ENCODE measurements at regions not wholly inside any gene's neighbourhood (a gene's known extent, or its start where the extent isn't known, plus 50 kb on each side); places are given as distances from the start of the nearest gene placed in this dataset.

DNA sequence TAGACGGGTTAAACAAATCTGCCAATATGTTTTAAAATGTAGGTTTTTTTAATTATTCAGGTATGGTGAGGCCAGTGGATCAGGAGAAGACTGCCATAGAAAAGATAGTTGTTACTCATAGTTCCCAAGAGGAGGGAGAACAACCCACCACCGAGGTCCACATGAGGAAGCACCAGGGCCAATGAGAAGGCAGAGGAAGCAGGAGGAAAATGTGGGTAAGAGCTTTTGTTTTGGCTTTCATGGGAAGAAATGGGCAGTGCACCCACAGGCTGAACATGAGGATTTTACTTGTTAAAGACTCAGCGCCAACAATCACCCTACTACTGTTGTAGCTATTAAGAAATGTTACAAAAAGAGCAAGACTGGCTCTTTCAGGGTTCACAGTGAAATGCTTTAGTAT is 191.8 kb upstream of the HNMT start:
- H3K9ac ChIP-seq (ENCODE audit: low read depth, low read length, poor library complexity, severe bottlenecking) = no peak overlapping the region
- H3K4me2 ChIP-seq (ENCODE audit: low read depth, low read length, poor library complexity, severe bottlenecking) = no peak overlapping the region
- no peaks in the 10 kb centered on the region for H3K79me2 ChIP-seq (ENCODE audit: insufficient read depth, low read length)
- H3K9me3 ChIP-seq (ENCODE audit: insufficient read depth, low read depth, low read length) = no peaks in the 10 kb centered on the region
- no peaks in the 10 kb centered on the region for H4K20me1 ChIP-seq (ENCODE audit: insufficient read depth, low read length, poor library complexity, severe bottlenecking)
- H3K4me3 ChIP-seq (ENCODE audit: low read length, poor library complexity, severe bottlenecking) = no peak overlapping the region
- H2AFZ ChIP-seq (ENCODE audit: low read length) = no peak overlapping the region
- TF ChIP-seq EZH2phosphoT487 (IDR thresholded peaks at IDR 0.05; ENCODE audit: borderline replicate concordance) = no peak
- TF ChIP-seq, protein P1, sequence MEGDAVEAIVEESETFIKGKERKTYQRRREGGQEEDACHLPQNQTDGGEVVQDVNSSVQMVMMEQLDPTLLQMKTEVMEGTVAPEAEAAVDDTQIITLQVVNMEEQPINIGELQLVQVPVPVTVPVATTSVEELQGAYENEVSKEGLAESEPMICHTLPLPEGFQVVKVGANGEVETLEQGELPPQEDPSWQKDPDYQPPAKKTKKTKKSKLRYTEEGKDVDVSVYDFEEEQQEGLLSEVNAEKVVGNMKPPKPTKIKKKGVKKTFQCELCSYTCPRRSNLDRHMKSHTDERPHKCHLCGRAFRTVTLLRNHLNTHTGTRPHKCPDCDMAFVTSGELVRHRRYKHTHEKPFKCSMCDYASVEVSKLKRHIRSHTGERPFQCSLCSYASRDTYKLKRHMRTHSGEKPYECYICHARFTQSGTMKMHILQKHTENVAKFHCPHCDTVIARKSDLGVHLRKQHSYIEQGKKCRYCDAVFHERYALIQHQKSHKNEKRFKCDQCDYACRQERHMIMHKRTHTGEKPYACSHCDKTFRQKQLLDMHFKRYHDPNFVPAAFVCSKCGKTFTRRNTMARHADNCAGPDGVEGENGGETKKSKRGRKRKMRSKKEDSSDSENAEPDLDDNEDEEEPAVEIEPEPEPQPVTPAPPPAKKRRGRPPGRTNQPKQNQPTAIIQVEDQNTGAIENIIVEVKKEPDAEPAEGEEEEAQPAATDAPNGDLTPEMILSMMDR (conservative IDR thresholded peaks at IDR 0.05; ENCODE audit: low read length) = no peak
- no peaks in the 10 kb centered on the region for H3F3A ChIP-seq (ENCODE audit: low read depth)
- H3K4me1 ChIP-seq (ENCODE audit: insufficient read depth, low read length, poor library complexity, severe bottlenecking) = no peaks in the 10 kb centered on the region
- H3K9me2 ChIP-seq (replicated peaks; ENCODE audit: low read depth, low read length) = no peaks in the 10 kb centered on the region
- no peaks in the 10 kb centered on the region for H3K27me3 ChIP-seq (ENCODE audit: insufficient read depth, low read length, poor library complexity, severe bottlenecking)
- no peaks in the 10 kb centered on the region for H3K36me3 ChIP-seq (ENCODE audit: insufficient read depth, low read length)

DNA sequence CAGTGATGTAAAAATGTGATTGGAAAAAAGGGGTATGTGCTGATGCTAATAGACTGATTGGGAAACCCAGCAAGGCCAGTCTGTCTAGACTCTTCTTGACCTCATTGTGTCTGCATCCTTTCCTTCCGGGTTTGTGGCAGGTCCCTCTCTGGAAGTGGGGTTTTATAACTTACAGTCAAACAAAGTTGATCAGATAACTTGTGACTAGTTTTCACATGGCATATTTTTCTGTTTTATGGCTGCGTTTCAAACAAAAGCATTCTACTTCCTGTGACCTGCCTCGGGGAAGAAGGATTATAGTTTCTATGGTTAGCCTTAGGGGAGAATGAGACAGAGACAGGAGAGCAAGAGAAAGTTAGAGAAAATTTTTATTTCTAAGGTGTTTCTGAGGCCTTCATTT is 188.7 kb upstream of the HNMT start:
- Histone ChIP-seq H3K4me3 (ENCODE audit: low read length, poor library complexity, severe bottlenecking) (no peak overlapping the region), H2AFZ (ENCODE audit: low read length) (no peak overlapping the region), H3K4me1 (ENCODE audit: insufficient read depth, low read length, poor library complexity, severe bottlenecking) (no peaks in the 10 kb centered on the region), H3K9me2 (replicated peaks; ENCODE audit: low read depth, low read length) (no peaks in the 10 kb centered on the region), H3K79me2 (ENCODE audit: insufficient read depth, low read length) (no peaks in the 10 kb centered on the region), H3K9ac (ENCODE audit: low read depth, low read length, poor library complexity, severe bottlenecking) (no peak overlapping the region), H3K4me2 (ENCODE audit: low read depth, low read length, poor library complexity, severe bottlenecking) (no peak overlapping the region), H3K27me3 (ENCODE audit: insufficient read depth, low read length, poor library complexity, severe bottlenecking) (no peaks in the 10 kb centered on the region), H3K36me3 (ENCODE audit: insufficient read depth, low read length) (no peaks in the 10 kb centered on the region), H3F3A (ENCODE audit: low read depth) (no peaks in the 10 kb centered on the region), H3K9me3 (ENCODE audit: insufficient read depth, low read depth, low read length) (no peaks in the 10 kb centered on the region), H4K20me1 (ENCODE audit: insufficient read depth, low read length, poor library complexity, severe bottlenecking) (no peaks in the 10 kb centered on the region)
- TF ChIP-seq, protein P1 (conservative IDR thresholded peaks at IDR 0.05; ENCODE audit: low read length) = no peak
- TF ChIP-seq EZH2phosphoT487 (IDR thresholded peaks at IDR 0.05; ENCODE audit: borderline replicate concordance) = no peak

DNA sequence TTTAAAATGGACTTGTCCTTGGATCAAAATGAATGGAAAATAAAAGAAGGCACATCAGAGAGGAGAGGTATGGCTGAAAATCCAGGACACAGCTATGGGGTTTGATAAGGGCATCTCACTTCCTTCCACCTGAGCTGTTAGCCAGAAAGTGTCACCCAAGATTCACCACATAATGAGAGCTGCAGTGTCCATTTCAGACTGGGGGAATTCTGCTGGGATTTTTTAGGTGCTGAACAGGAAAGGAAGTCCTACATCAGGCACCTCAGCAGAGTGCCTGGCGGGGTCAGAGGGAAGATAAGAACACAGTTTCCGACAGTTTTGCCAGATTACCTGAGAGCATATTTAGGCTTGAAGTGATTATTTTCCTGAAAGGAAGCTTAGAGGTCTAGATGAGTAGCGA is 187.6 kb upstream of the HNMT start:
- Histone ChIP-seq H3K27me3 (ENCODE audit: insufficient read depth, low read length, poor library complexity, severe bottlenecking) (no peaks in the 10 kb centered on the region), H3K4me1 (ENCODE audit: insufficient read depth, low read length, poor library complexity, severe bottlenecking) (no peaks in the 10 kb centered on the region), H3F3A (ENCODE audit: low read depth) (no peaks in the 10 kb centered on the region), H4K20me1 (ENCODE audit: insufficient read depth, low read length, poor library complexity, severe bottlenecking) (no peaks in the 10 kb centered on the region), H3K79me2 (ENCODE audit: insufficient read depth, low read length) (no peaks in the 10 kb centered on the region), H3K4me2 (ENCODE audit: low read depth, low read length, poor library complexity, severe bottlenecking) (no peak overlapping the region), H3K36me3 (ENCODE audit: insufficient read depth, low read length) (no peaks in the 10 kb centered on the region), H3K4me3 (ENCODE audit: low read length, poor library complexity, severe bottlenecking) (no peak overlapping the region), H2AFZ (ENCODE audit: low read length) (no peak overlapping the region), H3K9ac (ENCODE audit: low read depth, low read length, poor library complexity, severe bottlenecking) (no peak overlapping the region), H3K9me3 (ENCODE audit: insufficient read depth, low read depth, low read length) (no peaks in the 10 kb centered on the region), H3K9me2 (replicated peaks; ENCODE audit: low read depth, low read length) (no peaks in the 10 kb centered on the region)
- no peak for TF ChIP-seq EZH2phosphoT487 (IDR thresholded peaks at IDR 0.05; ENCODE audit: borderline replicate concordance)
- TF ChIP-seq, protein P1 (conservative IDR thresholded peaks at IDR 0.05; ENCODE audit: low read length) = no peak
